Epidermal melanocyte (primary cell): ENCODE measurements at regions not wholly inside any gene's neighbourhood (a gene's known extent, or its start where the extent isn't known, plus 50 kb on each side); places are given as distances from the start of the nearest gene placed in this dataset.
"Not testable (repeated sequence)": the region's sequence is repeated elsewhere in the genome, so short reads cannot be mapped to it uniquely, and the experiment has no call there.

Experiments used
- DNase-seq: peaks from one replicate; pipeline ENCODE4 v3.0.0; 2011; ENCODE audit warnings: low spot score; ENCODE audit not compliant: insufficient read length

DNA sequence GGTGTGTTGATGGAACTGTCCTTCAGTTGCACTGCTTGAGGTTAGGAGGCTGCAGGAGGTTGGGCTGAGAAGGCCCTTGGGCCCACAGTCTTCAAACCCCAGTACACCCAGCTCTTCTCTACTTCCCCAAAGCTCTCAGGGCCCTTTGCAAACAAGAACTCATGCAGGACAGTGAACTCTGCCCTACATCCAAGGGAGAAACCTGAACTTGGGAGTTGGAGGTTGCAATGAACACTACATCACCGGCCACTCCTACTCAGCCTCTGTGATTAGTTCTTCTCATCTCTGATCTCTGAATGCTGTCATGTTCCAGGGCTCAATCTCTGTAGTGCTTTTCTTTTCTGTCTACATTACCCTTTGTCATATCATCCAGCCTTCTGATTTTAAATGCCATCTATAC is 148.5 kb upstream of the PDE7B start:
- DNase-seq: no peak

DNA sequence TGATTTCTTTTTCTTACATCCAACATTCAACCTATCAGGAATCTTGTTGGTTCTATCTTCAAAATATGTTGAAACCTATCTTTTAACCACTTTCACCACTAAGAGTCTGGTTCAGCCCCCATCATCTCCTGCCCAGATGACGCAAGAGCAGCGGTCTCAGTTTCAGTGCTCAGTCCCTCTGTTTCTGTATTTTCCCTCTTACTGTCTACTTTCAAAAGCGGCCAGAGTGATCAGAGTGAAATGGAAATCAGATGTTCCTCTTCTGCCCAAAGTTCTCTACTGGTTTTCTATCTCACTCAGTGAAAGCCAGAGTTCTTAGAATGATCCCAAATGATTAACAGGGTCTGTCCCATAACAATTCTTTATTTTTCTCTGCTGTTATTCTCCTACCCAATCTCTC is 147.9 kb upstream of the PDE7B start:
- DNase-seq: no peak

DNA sequence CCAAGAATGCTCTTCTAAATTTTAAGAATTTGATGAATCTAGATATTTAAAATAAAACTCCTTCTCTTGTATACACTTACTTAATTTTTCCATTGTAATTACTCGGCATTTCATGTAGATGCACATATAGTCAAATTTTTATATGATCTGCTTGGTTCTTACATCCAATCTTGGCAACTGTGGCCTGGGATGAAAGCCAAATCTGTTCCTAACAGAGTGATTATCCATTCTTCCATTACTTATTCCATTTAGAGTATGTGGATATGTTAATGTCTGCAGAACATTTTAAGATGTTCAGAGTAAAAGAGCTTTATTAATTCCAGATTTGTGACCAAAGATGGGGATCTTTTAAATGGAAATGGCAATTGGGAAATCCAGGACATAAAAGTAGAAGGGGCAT is 144.1 kb upstream of the PDE7B start:
- DNase-seq: no peak

DNA sequence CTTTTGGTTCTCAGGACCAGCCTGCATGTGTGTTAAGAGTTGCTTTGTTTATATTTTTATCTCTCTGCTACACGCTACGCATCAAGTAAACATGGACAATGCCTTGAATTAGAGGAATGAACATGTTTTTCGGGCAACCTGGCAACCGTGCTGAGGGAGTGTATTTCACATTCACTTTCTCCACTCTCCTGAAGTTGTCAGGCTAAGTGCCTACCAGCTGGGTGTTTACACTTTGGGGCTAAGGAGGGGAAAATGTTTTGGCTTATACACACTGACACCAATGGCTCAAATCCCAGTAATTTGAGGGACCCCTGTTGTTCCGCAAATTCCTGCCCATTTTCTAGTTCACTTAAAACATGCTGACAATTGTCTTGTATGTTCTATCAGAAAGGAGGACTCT is 141.5 kb upstream of the PDE7B start:
- no peak for DNase-seq

DNA sequence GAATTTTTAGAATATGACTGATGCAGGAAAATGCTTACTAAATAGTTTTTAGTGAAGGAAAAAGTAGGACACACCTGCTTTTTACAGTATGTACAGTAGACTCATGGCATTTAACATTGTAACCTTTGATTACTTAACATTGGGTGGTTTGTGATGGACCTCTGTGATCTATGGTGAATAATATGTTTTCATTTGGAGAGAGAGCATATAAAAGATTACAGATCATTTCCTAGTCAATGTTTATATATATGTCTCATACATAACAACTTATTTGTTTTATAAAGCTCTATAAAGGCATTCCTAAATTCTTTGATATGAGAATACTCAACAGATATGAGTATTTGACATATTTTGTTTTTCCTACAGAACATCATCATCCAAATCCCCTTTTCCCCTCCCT is 129.3 kb upstream of the PDE7B start:
- no peak for DNase-seq

DNA sequence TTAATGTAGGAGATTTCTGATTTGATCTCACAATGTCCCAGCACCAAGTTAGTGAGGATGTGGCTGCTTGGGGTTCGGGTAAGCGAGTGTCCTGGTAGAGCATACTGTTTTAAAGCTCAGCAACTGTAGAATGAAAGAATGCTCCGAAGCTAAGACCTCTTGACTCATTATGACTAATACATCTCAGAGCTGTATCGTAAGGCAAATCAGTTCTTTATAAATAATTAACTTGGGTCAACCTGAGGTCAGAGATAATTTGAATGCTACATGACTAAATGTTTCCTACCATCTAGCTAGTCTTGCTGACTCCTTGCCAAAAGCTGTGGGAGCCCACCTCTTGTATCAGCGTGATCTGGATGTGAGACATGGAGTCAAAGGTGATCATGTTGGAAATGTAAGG is 128.8 kb upstream of the PDE7B start:
- DNase-seq: no peak

DNA sequence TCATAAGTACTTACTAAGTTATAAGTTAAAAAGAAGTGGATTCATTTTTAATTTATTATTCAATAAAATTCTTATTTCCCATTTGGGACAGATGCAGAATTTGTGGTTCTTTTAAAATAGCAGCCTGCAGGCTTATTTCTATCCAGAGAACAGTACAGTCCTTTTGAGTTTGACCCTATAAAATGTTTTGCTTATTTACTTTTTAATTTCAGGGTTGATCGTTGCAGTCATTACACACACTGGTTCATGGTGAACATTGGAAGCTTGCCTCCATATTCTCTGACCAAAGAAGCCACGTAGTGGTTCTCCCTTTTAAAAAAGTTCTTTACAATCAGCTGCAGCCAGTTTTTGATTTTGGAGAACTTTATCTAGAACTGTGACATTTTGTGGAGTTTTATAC is 122.9 kb upstream of the PDE7B start:
- DNase-seq: no peak

DNA sequence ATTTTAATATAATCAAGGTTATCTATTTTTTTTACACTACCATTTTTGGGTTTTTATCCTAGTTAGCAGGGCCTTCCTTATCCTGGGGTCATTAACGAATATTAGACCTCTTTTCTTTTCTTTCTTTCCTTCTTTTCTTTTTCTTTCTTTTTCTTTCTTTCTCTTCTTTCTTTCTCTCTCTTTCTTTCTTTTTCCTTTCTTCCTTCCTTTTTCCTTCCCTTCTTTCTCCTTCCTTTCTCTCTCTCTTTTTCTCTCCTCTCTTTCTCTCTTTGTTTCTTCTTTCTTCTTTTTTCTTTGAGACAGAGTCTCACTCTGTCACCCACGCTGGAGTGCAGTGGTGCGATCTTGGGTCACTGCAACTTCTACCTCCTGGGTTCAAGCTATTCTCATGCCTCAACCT is 120.4 kb upstream of the PDE7B start:
- no peak for DNase-seq

DNA sequence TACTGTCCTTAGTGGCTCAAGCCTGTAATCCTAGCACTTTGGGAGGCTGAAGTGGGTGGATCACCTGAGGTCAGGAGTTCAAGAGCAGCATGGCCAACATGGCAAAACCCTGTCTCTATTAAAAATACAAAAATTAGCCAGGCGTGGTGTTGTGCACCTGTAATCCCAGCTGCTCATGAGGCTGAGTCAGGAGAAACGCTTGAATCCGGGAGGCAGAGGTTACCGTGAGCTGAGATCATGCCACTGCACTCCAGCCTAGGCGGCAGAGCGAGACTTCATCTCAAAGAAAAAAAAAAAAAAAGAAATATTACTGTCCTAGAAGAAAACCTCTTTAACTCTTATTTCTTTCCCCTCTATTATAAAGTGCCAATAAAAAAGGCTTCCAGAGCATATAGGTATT is 115.2 kb upstream of the PDE7B start:
- DNase-seq: not testable (repeated sequence)

DNA sequence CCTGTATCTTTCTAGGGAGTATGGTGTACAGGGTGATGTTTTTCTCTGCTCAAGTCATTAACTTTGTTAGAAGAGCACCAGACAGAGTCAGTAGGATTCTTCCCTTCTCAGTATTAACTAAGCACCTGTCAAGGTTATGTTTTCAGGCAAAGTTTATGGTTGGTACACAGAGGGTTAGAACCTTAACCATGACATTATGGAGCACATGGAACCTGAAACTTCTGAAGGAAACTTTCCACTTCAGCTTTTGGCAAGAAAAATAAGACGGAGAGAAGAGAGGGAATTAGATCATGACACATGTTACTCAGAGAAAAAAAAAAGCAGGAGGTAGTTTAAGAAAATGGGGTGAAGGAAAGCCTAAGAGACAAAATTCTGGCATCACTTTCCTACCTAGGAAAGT is 112.9 kb upstream of the PDE7B start:
- DNase-seq: no peak

DNA sequence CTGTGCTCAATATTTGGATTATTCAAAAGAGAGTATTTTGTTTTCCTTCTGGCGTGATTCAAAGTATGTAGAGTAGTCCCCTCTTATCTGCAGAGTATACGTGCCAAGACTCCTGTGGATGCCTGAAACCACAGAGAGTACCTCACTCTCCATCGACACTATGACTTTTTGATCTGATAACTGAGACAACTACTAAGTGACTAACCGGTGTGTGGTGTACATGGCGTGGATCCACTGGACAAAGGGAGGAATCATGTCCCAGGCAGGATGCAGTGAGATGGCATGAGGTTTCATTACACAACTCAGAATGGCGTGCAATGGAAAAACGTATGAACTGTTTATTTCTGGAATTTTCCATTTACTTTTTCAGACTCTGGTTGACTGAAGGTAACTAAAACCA is 112.2 kb upstream of the PDE7B start:
- DNase-seq: no peak

DNA sequence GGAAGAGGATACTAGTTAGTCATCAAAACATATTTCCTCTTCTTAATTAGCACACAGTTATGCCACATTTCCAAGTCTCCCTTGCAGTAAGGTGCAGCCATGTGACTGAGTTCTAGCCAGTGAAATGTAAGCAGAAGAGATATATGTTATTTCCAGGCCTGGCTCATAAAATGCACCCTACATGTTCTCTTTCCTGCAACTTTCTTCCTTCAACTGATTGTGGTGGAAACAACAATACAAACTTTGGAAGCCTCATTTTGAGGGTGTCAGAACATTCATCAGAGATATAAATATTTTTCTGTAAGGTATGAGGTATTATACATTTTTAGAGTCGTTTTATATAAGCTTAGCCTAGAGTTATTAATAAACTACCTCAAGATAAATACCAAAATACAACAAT is 110.9 kb upstream of the PDE7B start:
- DNase-seq: no peak

DNA sequence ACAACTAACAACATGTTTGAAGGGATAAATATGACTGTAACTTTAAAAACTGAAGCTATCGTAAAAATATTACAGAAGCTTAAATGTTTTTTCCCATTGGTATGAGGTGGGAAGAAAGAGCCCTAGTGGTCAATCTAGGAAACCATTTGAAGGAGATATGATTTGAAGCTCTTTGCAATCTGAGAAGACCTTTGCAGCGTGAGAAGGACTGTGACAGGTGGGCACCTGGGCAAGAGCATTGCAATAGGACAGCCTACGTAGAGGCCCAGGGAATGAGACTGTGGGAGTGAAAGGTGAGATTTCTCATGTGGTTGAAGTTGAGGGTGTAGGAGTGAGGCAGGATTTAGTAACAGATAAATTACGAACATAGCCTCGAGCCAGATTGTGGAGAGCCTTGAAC is 108.0 kb upstream of the PDE7B start:
- DNase-seq: no peak

DNA sequence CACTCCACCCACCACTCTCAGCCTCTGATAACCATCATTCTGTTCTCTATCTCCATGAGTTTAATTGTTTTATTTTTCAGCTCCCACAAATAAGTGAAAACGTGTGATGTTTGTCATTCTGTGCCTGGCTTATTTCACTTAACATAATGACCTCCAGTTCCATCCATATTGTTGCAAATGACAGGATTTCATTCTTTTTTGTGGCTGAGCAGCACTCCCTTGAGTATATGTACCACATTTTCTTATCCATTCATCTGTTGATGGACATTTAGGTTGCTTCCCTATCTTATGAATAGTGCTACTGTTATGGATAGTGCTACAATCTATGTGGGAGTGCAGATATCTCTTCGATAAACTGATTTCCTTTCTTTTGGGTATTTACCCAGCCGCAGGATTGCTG is 103.3 kb upstream of the PDE7B start:
- no peak for DNase-seq

DNA sequence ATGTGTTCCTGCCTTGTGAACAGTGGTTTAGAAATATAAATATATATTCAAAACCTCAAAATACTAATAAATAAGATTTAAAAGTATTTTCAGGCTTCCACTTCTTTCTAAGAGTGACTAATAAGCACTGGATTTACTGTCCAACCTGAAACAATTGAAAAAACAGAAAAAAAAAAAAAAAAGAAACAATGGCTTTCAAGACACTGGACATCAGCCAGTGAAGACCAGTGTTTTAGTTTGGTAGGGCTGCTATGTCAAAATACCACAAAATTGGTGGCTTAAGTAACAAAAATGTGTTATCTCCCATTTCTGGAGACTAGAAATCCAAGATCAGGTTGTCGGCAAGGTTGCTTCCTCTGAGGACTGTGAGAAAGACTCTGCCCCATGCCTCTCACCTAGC is 101.4 kb upstream of the PDE7B start:
- no peak for DNase-seq

DNA sequence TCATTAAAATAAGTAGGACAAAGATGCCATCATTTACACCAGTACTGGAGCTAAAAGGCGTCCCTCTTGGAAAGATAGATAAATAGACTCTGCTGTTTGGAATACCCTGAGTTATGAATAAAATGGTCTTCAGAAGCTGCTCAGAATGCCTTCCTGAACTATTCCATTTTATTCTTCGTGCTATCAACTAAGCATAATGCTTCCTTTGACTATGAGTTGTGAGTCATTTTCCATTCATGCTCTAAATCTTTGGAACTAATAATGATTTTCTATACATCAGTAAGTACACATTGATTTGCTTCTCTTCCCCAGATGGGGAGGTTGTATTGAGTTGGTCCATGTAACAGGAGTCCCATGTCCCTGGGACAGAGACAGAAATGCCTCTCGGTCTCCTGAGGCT is 98.3 kb upstream of the PDE7B start:
- DNase-seq: peak; percentile 29

DNA sequence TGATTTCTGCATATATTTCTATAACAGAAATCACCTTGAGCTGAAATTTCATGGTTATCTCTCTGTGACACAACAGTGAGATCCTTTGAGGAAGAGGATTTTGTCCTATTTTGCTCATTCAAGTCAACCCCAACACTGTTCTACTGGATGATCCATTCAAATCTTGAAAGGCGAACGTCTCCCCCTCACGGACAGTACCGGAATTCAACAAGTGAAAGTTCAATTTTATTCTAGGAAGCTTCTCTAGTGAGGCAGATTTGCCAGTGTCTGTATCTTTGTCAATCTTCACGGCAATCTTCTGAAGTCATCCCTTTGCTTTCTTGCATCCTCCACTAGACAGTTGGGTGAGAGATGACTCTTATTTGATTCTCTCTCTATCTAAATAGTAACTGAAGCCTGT is 91.7 kb upstream of the PDE7B start:
- DNase-seq: no peak

DNA sequence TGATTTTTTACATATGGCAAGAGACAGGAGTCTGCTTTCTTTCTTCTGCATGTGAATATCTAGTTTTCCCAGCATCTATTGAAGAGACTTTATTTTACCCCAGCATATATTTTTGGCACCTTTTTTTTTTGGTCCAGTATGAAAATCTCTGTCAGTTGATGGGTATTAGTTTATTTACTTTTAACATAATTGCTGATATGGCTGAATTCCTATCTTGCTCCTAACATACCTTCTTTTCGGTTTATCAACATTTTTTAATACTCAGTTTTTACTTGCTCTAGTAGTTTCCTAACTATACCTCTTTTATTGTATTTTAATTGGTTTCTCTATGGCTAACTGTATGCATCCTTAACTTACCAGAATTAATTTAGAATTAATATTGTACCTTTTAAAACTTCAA is 77.5 kb upstream of the PDE7B start:
- no peak for DNase-seq

DNA sequence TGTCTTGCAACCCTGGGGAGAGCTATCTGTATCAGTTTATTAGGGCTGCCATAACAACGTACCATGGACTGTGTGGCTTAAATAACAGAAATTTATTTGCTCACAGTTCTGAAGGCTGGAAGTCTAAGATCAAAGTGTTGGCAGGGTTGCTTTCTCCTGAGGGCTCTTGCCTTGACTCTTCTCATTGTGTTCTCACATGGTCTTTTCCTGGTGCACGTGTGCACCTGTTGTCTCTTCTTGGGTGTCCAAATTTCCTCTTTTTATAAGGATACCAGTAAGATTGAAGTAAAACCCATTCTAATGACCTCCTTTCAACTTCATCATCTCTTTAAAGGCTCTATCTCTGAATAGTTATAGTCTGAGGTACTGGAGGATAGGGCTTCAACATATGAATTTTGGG is 72.3 kb upstream of the PDE7B start:
- no peak for DNase-seq

DNA sequence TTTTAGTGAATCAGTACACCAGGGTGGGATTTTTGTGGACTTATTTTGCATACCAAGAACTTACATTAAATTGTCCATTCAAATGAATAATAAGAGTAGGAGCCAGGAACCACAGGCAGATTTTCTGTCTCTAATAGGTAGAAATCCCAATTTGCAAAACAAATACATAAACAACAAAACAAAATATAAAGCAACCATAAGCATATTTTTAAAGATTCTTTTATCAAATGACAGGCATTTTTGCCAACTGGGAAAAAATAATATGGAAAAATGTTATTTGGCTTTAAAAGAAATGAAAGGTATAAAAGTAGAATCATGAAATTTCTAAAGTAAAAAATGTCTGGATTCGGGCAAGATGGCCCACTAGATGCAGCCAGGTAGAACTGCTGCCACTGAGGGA is 71.2 kb upstream of the PDE7B start:
- DNase-seq: no peak

DNA sequence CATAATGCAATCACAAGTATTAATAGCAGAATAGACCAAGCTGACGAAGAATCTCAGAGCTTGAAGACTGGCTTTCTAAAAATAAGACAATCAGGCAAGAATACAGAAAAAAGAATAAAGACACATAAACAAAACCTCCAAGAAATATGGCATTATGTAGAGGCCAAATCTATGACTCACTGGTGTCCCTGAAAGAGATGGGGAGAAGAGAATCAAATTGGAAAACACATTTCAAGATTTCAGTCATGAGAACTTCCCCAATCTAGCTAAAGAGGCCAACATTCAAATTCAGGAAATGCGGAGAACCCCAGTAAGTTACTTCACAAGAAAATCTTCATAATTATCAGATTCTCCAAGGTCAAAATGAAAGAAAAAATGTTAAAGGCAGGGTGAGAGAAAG is 69.0 kb upstream of the PDE7B start:
- no peak for DNase-seq

DNA sequence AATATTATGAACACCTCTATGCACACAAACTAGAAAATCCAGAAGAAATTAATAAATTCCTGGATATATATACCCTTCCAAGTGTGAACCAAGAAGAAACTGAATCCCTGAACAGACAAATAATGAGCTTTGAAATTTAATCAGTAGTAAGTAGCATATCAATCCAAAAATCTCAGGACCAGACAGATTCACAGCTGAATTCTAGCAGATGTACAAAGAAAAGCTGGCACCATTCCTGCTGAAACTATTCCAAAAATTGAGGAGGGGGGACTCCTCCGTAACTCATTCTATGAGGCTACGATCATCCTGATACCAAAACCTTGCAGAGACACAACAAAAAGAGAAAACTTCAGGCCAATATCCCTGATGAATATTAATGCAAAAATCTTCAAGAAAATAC is 67.0 kb upstream of the PDE7B start:
- DNase-seq: no peak

DNA sequence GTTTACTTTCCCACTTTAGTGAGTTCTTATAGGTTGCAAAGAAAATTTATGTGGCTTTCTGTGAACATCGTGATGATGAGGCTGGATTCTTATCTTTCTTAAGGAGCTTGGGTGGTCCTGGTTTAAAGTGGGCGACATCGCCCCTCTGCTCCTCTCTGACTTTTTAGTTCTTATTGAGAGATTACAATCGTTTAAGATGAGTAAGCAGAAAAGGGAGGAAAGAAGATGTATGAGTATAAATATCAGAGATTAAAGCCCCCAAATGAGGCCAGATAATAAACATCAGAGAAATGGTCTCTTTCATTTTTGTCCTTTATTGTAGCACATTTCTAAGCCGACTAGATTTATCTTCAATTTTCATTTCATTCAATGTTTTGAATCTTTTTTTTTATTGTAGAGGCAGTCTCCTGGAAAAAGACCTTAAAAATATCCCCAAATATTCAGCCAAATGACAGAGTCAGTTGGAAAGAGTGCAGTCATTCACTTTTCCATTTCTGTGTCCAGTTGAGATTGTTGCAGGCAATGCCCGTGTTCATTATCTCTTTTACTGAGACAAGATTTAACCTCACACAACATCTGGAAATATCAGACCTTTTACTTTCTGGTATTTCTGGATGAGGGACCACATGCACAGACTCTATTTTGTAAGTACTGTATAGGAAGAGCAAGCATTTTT is 62.0 kb upstream of the PDE7B start:
- no peak for DNase-seq

DNA sequence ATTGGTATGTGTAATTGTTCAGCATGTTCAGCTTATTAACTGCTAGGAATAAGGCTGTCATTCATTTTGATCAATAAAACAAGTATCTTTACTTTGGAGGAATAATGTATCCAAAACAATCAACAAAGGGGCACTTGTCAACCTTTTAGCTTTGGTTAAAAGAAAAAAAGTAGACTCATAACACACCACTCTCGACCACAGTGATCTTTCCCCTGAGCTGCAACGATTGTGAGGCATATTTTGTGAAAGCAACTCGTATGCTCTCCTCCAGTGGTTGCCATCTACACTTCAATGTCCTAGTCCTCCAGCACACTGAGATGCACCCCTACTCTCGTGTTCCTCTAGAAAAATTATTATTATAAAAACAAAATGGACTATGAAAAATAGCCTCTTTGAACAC is 60.1 kb upstream of the PDE7B start:
- no peak for DNase-seq
